ENCODE measurements at regions not wholly inside any gene's neighbourhood (a gene's known extent, or its start where the extent isn't known, plus 50 kb on each side); places are given as distances from the start of the nearest gene placed in this dataset.

DNA sequence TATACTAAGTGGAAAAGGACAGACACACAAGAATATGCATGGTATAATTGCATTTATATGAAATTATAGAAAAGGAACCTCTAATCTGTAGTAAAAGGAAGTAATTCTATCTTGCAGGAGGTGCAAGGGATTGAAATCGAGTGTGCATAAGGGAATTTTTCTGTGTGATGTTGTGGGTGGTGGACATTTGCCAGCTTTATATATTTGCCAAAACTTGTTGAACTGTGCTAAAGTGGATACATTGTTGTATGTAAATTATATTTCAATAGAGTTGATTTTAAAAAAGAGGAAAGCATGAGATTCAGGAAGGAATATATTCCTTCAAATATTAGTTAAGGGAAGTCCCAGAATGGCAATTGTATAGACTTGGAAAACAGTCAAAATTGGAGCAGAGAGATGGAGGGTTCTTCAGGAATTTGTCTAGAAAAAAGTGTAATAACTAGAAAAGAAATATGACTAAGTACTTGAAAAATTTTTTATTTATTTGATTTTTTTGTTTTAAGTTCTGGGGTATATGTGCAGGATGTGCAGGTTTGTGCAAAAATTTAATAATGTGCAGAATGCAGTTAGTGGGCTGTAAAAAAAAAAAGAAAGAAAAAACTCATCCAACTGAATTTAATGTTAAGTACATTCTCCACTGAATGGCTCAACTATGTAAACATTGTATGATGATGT lies 96.1 kb downstream of the ARL4A start:
- DNase-seq (ENCODE audit: low read depth, low spot score) = no peak

- DNase-seq (ENCODE audit: low read depth, low spot score) = no peak
Observed at GRCh38 chr7:12785473-12785872, 98.0 kb downstream of the ARL4A start.

DNA sequence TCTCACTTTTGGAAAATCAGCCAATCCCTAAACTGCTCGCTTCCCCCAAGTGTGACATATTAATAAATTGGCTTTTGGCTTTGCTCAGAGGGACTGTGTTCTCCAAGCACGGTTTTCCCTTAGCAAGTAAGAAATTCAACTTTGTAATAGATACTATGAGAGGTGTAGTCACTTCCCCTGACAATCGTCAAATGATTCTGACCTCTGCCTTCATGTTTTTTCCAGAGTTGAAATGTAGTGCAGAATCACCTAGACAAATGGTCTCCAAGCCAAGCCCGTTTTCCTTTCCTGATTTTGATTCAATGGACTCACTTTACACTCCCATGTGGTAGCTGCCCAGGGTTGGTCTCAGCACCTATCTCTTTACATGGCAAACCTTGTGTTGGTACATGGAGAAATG lies 99.1 kb downstream of the ARL4A start:
- DNase-seq (ENCODE audit: low read depth, low spot score) = no peak

- DNase-seq (ENCODE audit: low read depth, low spot score) = no peak
Observed at GRCh38 chr7:12788171-12788570, 100.7 kb downstream of the ARL4A start.

DNA sequence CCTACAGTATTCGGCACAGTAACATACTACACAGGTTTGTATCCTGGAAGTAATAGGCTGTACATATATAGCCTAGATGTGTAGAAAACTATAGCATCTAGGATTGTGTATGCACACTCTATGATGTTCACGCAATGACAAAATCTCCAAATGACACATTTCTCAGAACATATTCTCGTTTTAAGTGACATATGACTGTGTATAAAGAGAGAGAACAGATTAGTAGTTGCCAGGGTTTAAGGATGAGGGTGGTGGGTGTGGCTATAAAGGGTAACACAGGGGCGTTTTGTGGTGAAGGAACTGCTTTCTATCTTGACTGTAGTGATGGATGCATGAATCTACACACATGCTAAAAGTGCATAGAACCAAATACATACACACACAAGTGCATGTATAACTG lies 101.2 kb downstream of the ARL4A start:
- DNase-seq (ENCODE audit: low read depth, low spot score) = no peak

DNA sequence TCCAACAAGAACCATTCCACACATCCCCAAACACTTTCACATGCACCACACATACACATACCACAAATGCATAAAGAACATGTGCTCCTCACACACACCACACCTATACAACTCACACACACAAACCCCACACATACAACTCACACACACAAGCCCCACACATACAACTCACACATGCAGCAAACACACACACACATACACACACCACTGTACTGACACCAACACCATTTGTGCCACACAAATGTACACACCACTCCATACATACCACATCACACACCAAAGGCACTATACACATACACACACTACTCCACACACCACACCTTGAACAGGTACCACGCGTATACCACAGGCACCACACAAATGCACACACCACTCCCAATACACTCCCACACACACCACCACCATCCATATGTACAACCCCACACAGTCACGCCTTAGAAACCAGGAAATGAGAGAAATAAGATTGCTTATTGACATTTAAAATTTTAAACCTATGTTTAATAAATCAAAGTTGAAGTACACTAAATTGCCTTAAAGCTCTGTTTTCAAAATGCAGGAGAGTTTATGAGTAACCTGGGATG lies 107.4 kb downstream of the ARL4A start:
- no peak for DNase-seq (ENCODE audit: low read depth, low spot score)

GRCh38 chr7:12796397-12797127 lies 109.1 kb downstream of the ARL4A start:
- no peak for DNase-seq (ENCODE audit: low read depth, low spot score)

DNA sequence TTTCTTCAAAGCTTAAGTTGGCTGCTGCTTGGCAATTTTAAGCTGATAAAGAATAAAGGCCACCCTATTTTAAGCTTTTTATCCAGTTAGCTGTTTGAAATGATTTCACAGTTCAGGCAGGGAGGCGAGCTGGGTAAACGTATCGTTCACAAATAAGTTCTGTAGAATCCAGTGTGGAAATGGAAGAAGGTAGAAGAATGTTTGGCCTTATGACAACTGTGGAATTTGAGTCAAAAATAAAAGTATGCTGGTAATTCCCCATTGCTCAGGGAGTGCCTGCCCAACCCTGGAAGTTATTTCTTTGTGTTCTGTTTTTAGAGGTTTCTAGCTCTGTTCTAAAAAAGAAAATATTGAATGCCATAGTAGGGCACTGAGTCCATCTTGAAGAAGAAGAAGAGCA lies 113.1 kb downstream of the ARL4A start:
- no peak for DNase-seq (ENCODE audit: low read depth, low spot score)

DNA sequence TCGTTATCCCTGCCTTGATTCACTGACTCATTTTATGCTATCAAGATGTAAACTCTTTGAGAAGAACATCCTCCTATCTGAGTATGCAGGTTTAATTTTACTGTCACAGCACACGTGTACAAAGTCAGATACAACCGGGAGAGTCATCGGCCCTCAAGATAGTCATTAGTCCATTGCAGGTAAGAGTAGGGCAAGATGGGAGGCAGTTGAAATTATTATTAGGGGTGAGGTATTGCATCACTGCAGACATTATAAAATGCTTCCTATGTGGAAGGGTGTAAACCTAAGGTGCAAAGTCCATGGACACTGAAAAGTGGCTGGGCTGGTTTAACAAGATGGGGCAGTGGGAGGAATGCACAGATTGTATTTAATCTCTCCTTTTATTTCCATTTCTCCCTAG lies 113.7 kb downstream of the ARL4A start:
- no peak for DNase-seq (ENCODE audit: low read depth, low spot score)

DNA sequence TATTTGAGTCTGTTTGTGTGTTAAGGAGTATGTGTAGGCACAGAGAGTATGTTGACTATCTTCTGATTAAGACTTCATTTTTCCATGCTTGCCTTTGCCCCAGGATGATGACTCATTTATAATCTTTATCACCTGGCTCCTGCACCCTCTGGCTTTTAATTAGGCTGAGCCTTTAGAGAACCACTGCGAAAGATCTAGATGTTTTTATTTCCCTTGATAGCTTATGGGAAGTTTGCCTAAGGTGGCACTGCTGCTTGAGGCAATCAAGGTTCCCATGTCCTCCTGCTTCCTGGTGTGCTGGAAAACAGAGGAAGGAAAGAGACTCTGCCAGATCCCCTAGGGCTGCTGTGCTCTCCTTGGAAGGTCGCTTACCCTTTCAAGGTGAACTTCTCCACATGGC lies 114.6 kb downstream of the ARL4A start:
- DNase-seq (ENCODE audit: low read depth, low spot score) = no peak

GRCh38 chr7:12803542-12803941 lies 116.1 kb downstream of the ARL4A start:
- no peak for DNase-seq (ENCODE audit: low read depth, low spot score)

DNA sequence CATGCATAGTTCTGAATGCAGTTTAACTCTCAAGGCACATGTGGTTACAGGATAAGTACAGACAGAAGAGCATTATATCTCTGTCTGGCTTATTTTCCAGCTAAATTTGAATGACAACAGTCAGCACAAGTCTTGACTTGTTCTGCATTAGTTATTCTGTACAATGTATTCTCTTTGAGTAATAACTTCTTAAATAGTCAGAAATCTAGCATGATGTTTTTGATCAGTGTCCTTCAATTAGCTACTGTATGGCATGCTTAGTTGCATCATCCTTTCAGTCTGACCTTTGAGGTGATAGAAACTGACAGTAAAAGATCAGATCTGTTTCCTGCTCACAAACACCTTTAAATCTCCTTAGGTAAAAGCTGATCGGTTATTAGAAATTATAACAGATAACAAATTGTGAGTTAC lies 118.1 kb downstream of the ARL4A start:
- DNase-seq (ENCODE audit: low read depth, low spot score) = no peak

- DNase-seq (ENCODE audit: low read depth, low spot score) = no peak
Observed at GRCh38 chr7:12805957-12806356, 118.5 kb downstream of the ARL4A start.

DNA sequence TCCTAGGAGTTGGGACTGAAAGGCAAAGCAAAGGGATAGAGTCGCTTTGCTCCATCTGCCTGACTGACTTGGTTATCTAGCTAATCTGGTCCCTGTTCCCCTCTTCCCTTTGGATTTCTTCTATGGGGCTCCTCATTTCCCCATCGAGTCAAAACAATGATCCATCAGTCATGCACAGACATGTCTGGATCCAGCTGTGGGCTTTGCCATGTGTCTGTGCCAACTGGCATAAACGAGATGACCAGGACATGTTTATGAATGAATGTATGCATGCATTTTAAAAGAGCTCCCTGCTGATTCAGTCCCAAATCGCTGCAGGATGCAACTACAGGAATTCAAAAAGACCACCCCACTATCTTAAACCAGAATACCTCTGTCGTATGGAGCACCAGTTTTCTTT lies 122.0 kb downstream of the ARL4A start:
- no peak for DNase-seq (ENCODE audit: low read depth, low spot score)

DNA sequence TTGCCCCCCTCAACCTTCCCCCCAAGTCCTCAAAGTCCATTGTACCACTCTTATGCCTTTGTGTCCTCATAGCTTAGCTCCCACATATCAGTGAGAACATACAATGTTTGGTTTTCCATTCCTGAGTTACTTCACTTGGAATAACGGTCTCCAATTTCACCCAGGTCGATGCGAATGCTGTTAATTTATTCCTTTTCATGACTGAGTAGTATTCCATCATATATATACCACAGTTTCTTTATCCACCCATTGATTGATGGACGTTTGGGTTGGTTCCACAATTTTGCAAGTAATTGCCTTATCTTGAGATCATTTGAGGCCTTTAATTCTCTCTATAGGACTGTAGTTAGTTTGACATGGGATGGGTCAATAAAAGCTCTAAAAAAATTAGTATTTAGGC lies 124.7 kb downstream of the ARL4A start:
- DNase-seq (ENCODE audit: low read depth, low spot score) = no peak

DNA sequence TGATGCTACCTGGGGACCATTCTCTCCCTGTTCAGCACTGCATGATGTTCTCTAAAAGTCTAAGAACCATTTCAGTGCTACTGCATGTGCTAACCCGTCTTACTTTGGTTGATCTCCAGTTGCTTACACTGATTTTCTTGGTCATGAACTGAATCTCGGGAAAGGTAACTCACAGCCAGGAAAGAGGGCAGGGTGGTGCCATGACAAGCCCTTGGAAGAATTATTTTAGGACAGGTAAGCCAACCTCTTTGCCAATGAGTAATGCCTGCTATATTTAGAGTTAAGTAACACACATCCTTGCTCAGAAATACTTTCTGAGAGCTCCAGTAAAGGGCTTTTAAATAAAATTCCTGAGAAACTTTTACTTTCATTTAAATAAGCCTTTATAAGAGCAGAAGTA lies 126.7 kb downstream of the ARL4A start:
- no peak for DNase-seq (ENCODE audit: low read depth, low spot score)

DNA sequence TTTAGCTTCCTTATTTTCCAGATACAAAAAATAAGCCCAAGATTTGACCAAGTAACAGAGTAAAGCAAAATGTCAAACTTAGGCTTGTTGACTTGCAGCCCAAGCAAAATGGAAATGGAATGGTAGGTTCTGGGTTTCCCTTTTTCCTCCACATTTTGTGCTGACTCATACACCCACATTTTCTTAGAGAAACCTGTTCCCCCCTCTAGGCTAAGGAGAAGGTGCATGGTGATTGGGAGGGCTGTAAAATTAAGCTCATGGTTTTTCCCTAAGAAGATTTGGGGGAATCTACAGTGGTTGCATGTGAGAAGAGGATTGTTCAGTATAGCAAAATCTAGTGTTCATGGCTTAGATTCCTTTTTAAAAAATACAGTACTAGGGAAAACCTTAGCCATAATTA lies 127.4 kb downstream of the ARL4A start:
- no peak for DNase-seq (ENCODE audit: low read depth, low spot score)

DNA sequence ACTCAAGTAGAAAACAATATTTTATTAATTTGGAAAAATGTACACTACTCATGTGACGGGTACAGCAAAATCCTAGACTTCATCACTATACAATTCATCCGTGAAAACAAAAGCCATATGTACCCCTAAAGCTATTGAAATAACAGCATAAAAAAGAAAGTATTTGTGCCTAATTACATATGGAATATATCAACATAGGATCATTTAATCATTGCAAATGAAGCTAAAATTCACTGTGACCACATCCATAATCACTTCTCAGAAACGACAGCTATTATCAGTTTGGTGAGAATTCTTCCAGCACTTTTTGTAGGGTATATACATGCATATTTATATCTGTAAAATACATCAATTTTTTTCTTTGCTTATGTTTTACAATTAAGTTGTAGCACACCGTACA lies 128.0 kb downstream of the ARL4A start:
- DNase-seq (ENCODE audit: low read depth, low spot score) = no peak

- DNase-seq (ENCODE audit: low read depth, low spot score) = no peak
Observed at GRCh38 chr7:12815871-12816270, 128.4 kb downstream of the ARL4A start.

DNA sequence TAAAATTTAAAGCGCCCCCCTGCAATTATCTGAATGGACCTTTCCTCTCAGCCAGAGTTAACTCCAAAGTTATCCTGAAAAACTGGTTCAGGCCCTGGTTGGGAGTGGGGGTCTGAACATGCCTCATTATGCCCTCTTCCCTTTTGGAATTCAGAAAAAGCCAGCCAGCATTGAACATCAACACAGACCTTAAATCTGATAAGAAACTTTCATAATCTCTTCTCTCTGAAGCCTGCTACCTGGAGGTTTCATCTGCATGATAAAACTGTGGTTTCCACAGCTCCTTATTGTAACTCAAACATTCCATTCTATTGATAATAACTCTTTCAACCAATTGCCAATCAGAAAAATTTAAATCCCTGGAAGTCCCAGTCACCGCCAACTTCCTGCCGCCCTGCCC lies 133.3 kb downstream of the ARL4A start:
- DNase-seq (ENCODE audit: low read depth, low spot score) = no peak

GRCh38 chr7:12821746-12822145 lies 134.3 kb downstream of the ARL4A start:
- DNase-seq (ENCODE audit: low read depth, low spot score) = no peak

DNA sequence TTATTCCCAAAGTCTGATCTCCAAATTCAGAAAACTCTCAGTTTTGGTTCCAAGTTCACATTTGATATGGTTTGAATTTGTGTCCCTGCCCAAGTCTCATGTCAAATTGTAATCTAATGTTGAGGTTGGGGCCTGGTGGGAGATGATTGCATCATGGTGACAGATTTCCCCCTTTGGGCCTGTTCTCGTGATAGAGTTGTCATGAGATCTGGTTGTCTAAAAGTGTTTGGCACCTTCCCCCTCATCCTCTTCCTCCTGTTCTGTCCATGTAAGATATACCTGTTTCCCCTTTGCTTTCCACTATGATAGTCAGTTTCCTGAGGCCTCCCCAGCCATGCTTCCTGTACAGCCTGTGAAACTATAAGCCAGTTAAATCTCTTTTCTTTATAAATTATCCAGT lies 138.6 kb downstream of the ARL4A start:
- no peak for DNase-seq (ENCODE audit: low read depth, low spot score)

DNA sequence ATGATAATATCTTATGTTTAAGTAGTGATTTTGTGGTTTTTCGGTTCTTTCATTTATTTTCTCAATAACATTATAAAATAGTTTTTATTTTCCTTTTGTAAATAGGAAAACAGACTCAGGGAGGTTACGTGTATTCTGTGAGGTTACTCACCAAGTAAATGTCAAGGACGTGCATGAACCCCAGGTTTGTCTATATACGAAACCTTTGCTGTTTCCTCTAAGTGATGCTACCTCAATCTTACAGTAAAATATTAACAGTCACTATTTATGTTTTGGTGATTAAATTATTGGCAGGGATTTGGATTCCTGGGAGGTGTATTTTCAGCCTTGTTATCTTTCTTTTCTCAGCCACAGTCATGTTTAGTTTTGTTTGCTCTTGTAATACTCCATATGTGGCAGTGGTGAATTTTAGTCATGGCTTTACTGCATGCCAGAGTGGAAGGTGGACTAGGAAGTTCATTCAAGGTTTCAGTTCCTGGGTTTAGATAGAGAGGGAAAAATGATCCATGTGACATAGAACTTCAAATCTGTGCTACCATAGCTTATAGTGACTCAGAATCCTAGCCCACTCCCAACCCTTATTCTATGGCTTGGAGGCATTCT lies 139.9 kb downstream of the ARL4A start:
- DNase-seq (ENCODE audit: low read depth, low spot score) = no peak
